Thyroid gland (tissue), 4 donors: ENCODE measurements at regions not wholly inside any gene's neighbourhood (a gene's known extent, or its start where the extent isn't known, plus 50 kb on each side); places are given as distances from the start of the nearest gene placed in this dataset.
"Not testable (repeated sequence)": the region's sequence is repeated elsewhere in the genome, so short reads cannot be mapped to it uniquely, and the experiment has no call there.

ENCODE experiments used
- DNase-seq, 2 donors: peaks; one replicate each; pipeline ENCODE4 v3.0.0-alpha.2; 2019
- H3K27ac ChIP-seq, 3 donors: fragments of 200-600 bp; sonication (generic); 1 replicate in 2 of 3; 2 replicates in 1 of 3; pipeline ENCODE4 v1.5.1; 2016 to 2019; ENCODE audit warnings: mild to moderate bottlenecking in 1 of 3, moderate library complexity in 1 of 3
- H3K27me3 ChIP-seq: fragments of 200-600 bp; sonication (generic); one replicate; pipeline ENCODE4 v1.5.1; 2019
- H3K36me3 ChIP-seq, 2 donors: fragments of 200-600 bp; sonication (generic); one replicate each; pipeline ENCODE4 v1.5.1; 2016 to 2019
- H3K4me1 ChIP-seq, 2 donors: fragments of 200-600 bp; sonication (generic); one replicate each; pipeline ENCODE4 v1.5.1; 2017 to 2019
- H3K4me3 ChIP-seq, 3 donors: fragments of 200-600 bp; sonication (generic); replicated peaks in 1 of 3; 1 replicate in 2 of 3; 2 replicates in 1 of 3; pipeline ENCODE4 v1.5.1; 2016; ENCODE audit warnings: mild to moderate bottlenecking in 1 of 3
- H3K9me3 ChIP-seq: fragments of 200-600 bp; sonication (generic); one replicate; pipeline ENCODE4 v1.5.1; 2017
- POLR2A ChIP-seq, 2 donors: fragments of 450-650 bp; IDR thresholded peaks; one replicate each; pipeline ENCODE4 v1.6.1; 2017; ENCODE audit warnings: antibody characterized with exemption in 2 of 2, mild to moderate bottlenecking in 2 of 2, moderate library complexity in 1 of 2
- WGBS, 2 donors: methylation state at CpG; one replicate each; pipeline ENCODE4 v1.1.5; 2017; 5-methylcytosine and 5-hydroxymethylcytosine counted together
- intact Hi-C: fragments of 100-400 bp; cut with DNase I; formaldehyde crosslinking; loops from one replicate; pipeline ENCODE4 v1.15.1; 2023
- TF ChIP-seq, protein P1 (sequence below), 6 experiments: fragments of 200-600 bp in 3 of 6; fragments of 450-650 bp in 3 of 6; sonication (generic) in 3 of 6; IDR thresholded peaks; one replicate each; pipeline ENCODE4 v1.5.1; 2016 to 2019; ENCODE audit warnings: antibody characterized with exemption in 6 of 6, mild to moderate bottlenecking in 2 of 6, inconsistent platforms in 1 of 6, moderate library complexity in 1 of 6

DNA sequence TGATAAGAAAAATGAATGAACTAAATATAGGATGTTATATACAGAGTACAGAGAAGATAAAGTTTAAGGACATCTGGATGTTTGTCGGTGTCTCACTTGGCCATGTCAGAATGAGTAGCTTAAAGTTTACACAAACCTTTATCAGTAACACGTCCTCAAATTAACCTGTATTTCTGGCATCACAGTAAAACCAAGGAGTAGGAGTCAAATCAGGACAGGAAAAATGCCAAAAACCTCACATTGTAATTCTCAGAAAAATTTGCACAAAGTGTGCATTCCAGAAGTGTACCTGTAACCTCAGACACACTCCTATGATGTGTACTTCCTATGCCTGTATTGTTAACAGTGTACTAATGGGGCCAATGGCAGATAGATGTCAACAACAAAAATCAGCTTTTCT lies 139.3 kb downstream of the SMC2 start:
- Histone ChIP-seq H3K4me1 (no peaks in the 10 kb centered on the region), H3K9me3 (no peaks in the 10 kb centered on the region), H3K36me3 (no peaks in the 10 kb centered on the region), H3K27me3 (no peaks in the 10 kb centered on the region), H3K27ac (no peak overlapping the region), H3K4me3 (no peak overlapping the region)
- TF ChIP-seq POLR2A (IDR thresholded peaks at IDR 0.05), result no peak
- TF ChIP-seq, protein P1, sequence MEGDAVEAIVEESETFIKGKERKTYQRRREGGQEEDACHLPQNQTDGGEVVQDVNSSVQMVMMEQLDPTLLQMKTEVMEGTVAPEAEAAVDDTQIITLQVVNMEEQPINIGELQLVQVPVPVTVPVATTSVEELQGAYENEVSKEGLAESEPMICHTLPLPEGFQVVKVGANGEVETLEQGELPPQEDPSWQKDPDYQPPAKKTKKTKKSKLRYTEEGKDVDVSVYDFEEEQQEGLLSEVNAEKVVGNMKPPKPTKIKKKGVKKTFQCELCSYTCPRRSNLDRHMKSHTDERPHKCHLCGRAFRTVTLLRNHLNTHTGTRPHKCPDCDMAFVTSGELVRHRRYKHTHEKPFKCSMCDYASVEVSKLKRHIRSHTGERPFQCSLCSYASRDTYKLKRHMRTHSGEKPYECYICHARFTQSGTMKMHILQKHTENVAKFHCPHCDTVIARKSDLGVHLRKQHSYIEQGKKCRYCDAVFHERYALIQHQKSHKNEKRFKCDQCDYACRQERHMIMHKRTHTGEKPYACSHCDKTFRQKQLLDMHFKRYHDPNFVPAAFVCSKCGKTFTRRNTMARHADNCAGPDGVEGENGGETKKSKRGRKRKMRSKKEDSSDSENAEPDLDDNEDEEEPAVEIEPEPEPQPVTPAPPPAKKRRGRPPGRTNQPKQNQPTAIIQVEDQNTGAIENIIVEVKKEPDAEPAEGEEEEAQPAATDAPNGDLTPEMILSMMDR (IDR thresholded peaks at IDR 0.05), result no peak
- DNase-seq, result no peak
- intact Hi-C loops, result no loop called here
- WGBS, 2 donors, result 81 to 83% methylated on average over 2 of the region's 2 CpGs

DNA sequence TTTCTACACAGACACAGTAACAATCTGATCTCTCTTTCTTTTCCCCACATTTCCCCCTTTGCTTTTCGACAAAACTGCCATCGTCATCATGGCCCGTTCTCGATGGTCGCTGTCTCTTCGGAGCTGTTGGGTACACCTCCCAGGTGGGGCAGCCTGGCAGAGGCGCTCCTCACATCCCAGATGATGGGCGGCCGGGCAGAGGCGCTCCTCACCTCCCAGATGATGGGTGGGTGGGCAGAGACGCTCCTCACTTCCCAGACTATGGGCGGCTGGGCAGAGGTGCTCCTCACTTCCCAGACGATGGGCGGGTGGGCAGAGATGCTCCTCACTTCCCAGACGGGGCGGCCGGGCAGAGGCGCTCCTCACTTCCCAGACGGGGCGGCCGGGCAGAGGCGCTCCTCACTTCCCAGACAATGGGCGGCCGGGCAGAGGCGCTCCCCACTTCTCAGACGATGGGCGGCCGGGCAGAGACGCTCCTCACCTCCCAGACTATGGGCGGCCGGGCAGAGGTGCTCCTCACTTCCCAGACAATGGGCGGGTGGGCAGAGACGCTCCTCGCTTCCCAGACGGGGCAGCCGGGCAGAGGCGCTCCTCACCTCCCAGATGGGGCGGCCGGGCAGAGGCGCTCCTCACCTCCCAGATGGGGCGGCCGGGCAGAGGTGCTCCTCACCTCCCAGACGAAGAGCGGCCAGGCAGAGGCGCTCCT lies 140.7 kb downstream of the SMC2 start:
- DNase-seq, H3K27me3 ChIP-seq, H3K4me1 ChIP-seq, H3K36me3 ChIP-seq, H3K9me3 ChIP-seq, intact Hi-C loops, H3K27ac ChIP-seq, H3K4me3 ChIP-seq: not testable (repeated sequence)
- 93 to 96% methylated on average over 24 to 36 of the region's 45 CpGs for WGBS, 2 donors

DNA sequence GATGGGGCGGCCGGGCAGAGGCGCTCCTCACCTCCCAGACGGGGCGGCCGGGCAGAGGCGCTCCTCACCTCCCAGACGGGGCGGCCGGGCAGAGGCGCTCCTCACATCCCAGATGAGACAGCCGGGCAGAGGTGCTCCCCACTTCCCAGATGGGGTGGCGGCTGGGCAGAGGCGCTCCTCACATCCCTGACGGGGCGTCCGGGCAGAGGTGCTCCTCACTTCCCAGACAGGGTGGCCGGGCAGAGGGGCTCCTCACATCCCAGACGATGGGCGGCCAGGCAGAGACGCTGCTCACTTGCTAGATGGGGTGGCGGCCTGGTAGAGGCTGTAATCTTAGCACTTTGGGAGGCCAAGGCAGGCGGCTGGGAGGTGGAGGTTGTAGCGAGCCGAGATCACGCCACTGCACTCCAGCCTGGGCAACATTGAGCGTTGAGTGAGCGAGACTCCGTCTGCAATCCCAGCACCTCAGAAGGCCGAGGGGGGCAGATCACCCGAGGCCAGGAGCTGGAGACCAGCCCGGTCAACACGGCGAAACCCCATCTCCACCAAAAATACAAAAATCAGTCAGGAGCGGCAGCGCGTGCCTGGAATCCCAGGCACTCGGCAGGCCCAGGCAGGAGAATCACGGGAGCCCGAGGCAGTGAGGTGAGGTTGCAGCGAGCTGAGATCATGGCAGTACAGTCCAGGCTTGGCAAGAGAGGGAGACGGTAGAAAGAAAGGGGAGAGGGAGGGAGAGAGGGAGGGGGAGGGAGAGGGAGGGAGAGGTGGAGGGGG lies 141.4 kb downstream of the SMC2 start:
- 97% methylated on average over 18 to 21 of the region's 42 CpGs for WGBS, 2 donors
- DNase-seq, H3K9me3 ChIP-seq, H3K36me3 ChIP-seq, H3K4me3 ChIP-seq, H3K27me3 ChIP-seq, H3K27ac ChIP-seq, intact Hi-C loops, H3K4me1 ChIP-seq: not testable (repeated sequence)

DNA sequence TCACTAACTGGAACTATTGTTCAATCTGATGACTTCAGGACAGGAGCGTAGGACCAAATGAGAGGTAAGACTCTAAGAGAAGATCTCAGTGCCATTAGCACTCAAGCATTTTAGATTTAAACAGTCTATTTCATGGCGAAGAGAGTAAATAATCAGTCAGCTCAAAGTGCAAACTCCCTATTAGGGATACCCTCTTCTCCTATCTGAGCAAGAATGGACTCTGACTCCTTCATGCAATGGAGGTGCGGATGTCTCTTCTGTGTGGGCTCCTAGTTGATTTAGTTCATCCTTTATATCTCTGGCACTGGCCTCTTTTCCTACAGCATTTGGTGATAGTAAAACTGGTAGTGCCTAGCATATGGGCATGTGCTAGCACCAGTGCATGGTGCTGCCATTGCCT lies 144.6 kb downstream of the SMC2 start:
- no peak for DNase-seq
- intact Hi-C loops, result no loop called here
- Histone ChIP-seq H3K27me3 (no peaks in the 10 kb centered on the region), H3K9me3 (no peaks in the 10 kb centered on the region), H3K4me3 (no peak overlapping the region), H3K4me1 (no peaks in the 10 kb centered on the region), H3K36me3 (no peaks in the 10 kb centered on the region), H3K27ac (no peak overlapping the region)
- TF ChIP-seq POLR2A (IDR thresholded peaks at IDR 0.05), result no peak
- TF ChIP-seq, protein P1 (IDR thresholded peaks at IDR 0.05), result no peak
- WGBS, 2 donors, result 64 to 67% methylated on average over 3 of the region's 3 CpGs

DNA sequence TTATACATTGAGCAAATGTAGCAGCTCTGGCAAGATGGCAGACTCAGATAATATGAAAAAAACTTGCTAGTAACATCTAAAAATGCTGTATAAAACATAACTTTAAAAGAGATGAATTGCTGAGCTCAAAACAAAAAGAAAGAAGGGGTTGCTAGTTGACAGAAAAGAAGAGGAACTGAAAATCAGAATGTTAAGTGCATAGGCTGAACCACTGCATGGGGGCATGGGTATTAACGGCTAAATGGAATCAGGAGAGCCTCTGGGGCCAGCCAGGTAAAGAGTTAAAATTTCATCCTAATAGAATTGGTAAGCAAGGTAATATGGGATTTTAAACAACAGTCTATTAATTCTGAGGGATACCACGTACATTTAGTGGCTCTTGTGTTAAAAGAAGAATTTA lies 146.8 kb downstream of the SMC2 start:
- H3K27me3 ChIP-seq, result no peaks in the 10 kb centered on the region
- WGBS, 2 donors, result 60 to 63% methylated on average over 2 of the region's 2 CpGs
- intact Hi-C loops, result no loop called here

DNA sequence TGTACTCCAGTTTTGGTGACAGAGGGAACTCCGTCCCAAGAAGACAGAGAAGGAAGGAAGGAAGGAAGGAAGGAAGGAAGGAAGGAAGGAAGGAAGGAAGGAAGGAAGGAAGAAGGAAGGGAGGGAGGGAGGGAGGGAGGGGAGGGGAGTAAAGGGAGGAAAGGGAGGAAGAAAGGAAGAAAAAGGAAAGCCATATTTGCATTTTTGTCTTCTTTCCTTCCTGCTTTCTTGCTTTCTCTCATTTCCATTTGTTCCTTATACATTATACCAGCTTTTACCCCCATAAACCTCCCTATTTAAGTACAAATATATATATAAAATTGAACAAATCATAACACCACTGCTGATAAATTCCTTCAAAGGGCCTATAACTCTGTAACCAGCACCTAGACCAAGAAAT lies 151.8 kb downstream of the SMC2 start:
- no peak for DNase-seq
- H3K9me3 ChIP-seq, result no peaks in the 10 kb centered on the region
- no peaks in the 10 kb centered on the region for H3K36me3 ChIP-seq
- no peak overlapping the region for H3K4me3 ChIP-seq
- intact Hi-C loops, result no loop called here
- H3K27ac ChIP-seq, result no peak overlapping the region
- no peaks in the 10 kb centered on the region for H3K4me1 ChIP-seq
- TF ChIP-seq POLR2A (IDR thresholded peaks at IDR 0.05), result no peak
- TF ChIP-seq, protein P1 (IDR thresholded peaks at IDR 0.05), result no peak
- WGBS, 2 donors, result 81 to 83% methylated on average over 1 of the region's 1 CpG
- H3K27me3 ChIP-seq, result no peaks in the 10 kb centered on the region

More for the DNA sequence above, 146.8 kb downstream of the SMC2 start:
- no peak for DNase-seq
- Histone ChIP-seq H3K9me3 (no peaks in the 10 kb centered on the region), H3K4me3 (no peak overlapping the region), H3K4me1 (no peaks in the 10 kb centered on the region), H3K27ac (no peak overlapping the region), H3K36me3 (no peaks in the 10 kb centered on the region)
- TF ChIP-seq, protein P1 (IDR thresholded peaks at IDR 0.05), result no peak
- no peak for TF ChIP-seq POLR2A (IDR thresholded peaks at IDR 0.05)
